GM18873 (cell line): ENCODE measurements at regions not wholly inside any gene's neighbourhood (a gene's known extent, or its start where the extent isn't known, plus 50 kb on each side); places are given as distances from the start of the nearest gene placed in this dataset.
"Not testable (repeated sequence)": the region's sequence is repeated elsewhere in the genome, so short reads cannot be mapped to it uniquely, and the experiment has no call there.

Experiments
- ATAC-seq: cut with Tn5 transposase; IDR thresholded peaks from one replicate; pipeline ENCODE4 v1.9.1; 2021; ENCODE audit warnings: mild to moderate bottlenecking, moderate library complexity, moderate number of reproducible peaks; ENCODE audit not compliant: unreplicated experiment, low FRiP score

GRCh38 chr3:134106580-134106979 lies 76.9 kb upstream of the SLCO2A1 start:
- ATAC-seq = peak; percentile 79

- no peak for ATAC-seq
Observed at GRCh38 chr3:134105876-134106556, 76.3 kb upstream of the SLCO2A1 start.

- ATAC-seq = no peak
Observed at GRCh38 chr3:134104031-134104430, 74.3 kb upstream of the SLCO2A1 start.

GRCh38 chr3:134103470-134103869 lies 73.7 kb upstream of the SLCO2A1 start:
- ATAC-seq = no peak

- no peak for ATAC-seq
Observed at GRCh38 chr3:134102976-134103375, 73.3 kb upstream of the SLCO2A1 start.

GRCh38 chr3:134096214-134096613 lies 66.5 kb upstream of the SLCO2A1 start:
- ATAC-seq = not testable (repeated sequence)

- ATAC-seq = no peak
Observed at GRCh38 chr3:134095005-134095404, 65.3 kb upstream of the SLCO2A1 start.

GRCh38 chr3:134094491-134094890 lies 64.8 kb upstream of the SLCO2A1 start:
- no peak for ATAC-seq

- ATAC-seq = no peak
Observed at GRCh38 chr3:134093956-134094355, 64.2 kb upstream of the SLCO2A1 start.

- ATAC-seq = no peak
Observed at GRCh38 chr3:134092208-134092701, 62.5 kb upstream of the SLCO2A1 start.

GRCh38 chr3:134090031-134090430 lies 60.3 kb upstream of the SLCO2A1 start:
- no peak for ATAC-seq

- ATAC-seq = no peak
Observed at GRCh38 chr3:134087060-134087974, 57.6 kb upstream of the SLCO2A1 start.

GRCh38 chr3:134086616-134087015 lies 56.9 kb upstream of the SLCO2A1 start:
- ATAC-seq = no peak

GRCh38 chr3:134085034-134085775 lies 55.5 kb upstream of the SLCO2A1 start:
- ATAC-seq = no peak

- ATAC-seq = no peak
Observed at GRCh38 chr3:134084242-134084950, 54.7 kb upstream of the SLCO2A1 start.

GRCh38 chr3:134083626-134084241 lies 54.0 kb upstream of the SLCO2A1 start:
- no peak for ATAC-seq

GRCh38 chr3:134083008-134083407 lies 53.3 kb upstream of the SLCO2A1 start:
- no peak for ATAC-seq

GRCh38 chr3:134082582-134082981 lies 52.9 kb upstream of the SLCO2A1 start:
- no peak for ATAC-seq

GRCh38 chr3:134081211-134081610 lies 51.5 kb upstream of the SLCO2A1 start:
- no peak for ATAC-seq

- no peak for ATAC-seq
Observed at GRCh38 chr3:134080761-134081160, 51.0 kb upstream of the SLCO2A1 start.
